Amniotic epithelial cell (primary cell): ENCODE measurements at regions not wholly inside any gene's neighbourhood (a gene's known extent, or its start where the extent isn't known, plus 50 kb on each side); places are given as distances from the start of the nearest gene placed in this dataset.

Experiments used
- DNase-seq: peaks from one replicate; pipeline ENCODE4 v3.0.0-alpha.2; 2010; ENCODE audit warnings: low read depth

GRCh38 chr10:125213541-125214282 lies 53.3 kb upstream of the CTBP2 start:
- DNase-seq, result no peak

- DNase-seq, result no peak
Observed at GRCh38 chr10:125212150-125212809, 51.9 kb upstream of the CTBP2 start.
